IMR-90 (cell line): ENCODE measurements at regions not wholly inside any gene's neighbourhood (a gene's known extent, or its start where the extent isn't known, plus 50 kb on each side); places are given as distances from the start of the nearest gene placed in this dataset.

Experiments used
- ATAC-seq: fragments of 200-7000 bp; cut with Tn5 transposase; 2 replicates; pipeline ENCODE4 v1.9.1; 2020; ENCODE audit warnings: low read depth, mild to moderate bottlenecking, moderate library complexity
- BruUV-seq: library from RNA; stranded (reverse); fragments of 400-500 nt; replicated peaks from 2 replicates; lab custom pipeline; 2021; lab: Mats Ljungman, UMichigan
- CTCF ChIA-PET: fragments of 300-600 bp; formaldehyde crosslinking; extraction: SDS; loops from one replicate; lab custom pipeline; 2021; ENCODE audit warnings: antibody characterized with exemption; lab: Yijun Ruan, JAX
- POLR2A ChIA-PET: fragments of 300-600 bp; sonication (Branson Sonifier 250); formaldehyde crosslinking; loops from one replicate; lab custom pipeline; 2022; ENCODE audit warnings: antibody characterized with exemption; ENCODE audit not compliant: unreplicated experiment; lab: Charles Lee
- DNase-seq: peaks from one replicate; pipeline ENCODE4 v3.0.0; 2013
- H2AFZ ChIP-seq: replicated peaks from 2 replicates; pipeline ENCODE3; 2013; ENCODE audit warnings: low read length, mild to moderate bottlenecking; ENCODE audit not compliant: poor library complexity
- H2AK5ac ChIP-seq: 2 replicates; pipeline ENCODE4 v1.6.1; 2013; ENCODE audit warnings: low read depth, low read length, inconsistent platforms
- H2AK9ac ChIP-seq: replicated peaks from 2 replicates; pipeline ENCODE3; 2013; ENCODE audit warnings: mild to moderate bottlenecking, low read depth, low read length, moderate library complexity; ENCODE audit not compliant: poor library complexity
- H2BK120ac ChIP-seq: 2 replicates; pipeline ENCODE4 v1.6.1; 2013; ENCODE audit warnings: low read depth, low read length, inconsistent platforms
- H2BK15ac ChIP-seq: 3 replicates; pipeline ENCODE4 v1.6.1; 2013; ENCODE audit warnings: low read depth, low read length, inconsistent platforms
- H2BK20ac ChIP-seq: 2 replicates; pipeline ENCODE4 v1.6.1; 2013; ENCODE audit warnings: low read depth, mild to moderate bottlenecking, inconsistent platforms, low read length, moderate library complexity
- H2BK5ac ChIP-seq: 2 replicates; pipeline ENCODE4 v1.6.1; 2013; ENCODE audit warnings: mild to moderate bottlenecking, low read depth, low read length, inconsistent platforms; ENCODE audit not compliant: poor library complexity, severe bottlenecking
- H3K14ac ChIP-seq: replicated peaks from 2 replicates; pipeline ENCODE4 v1.6.1; 2013; ENCODE audit warnings: low read depth, low read length, inconsistent platforms
- H3K18ac ChIP-seq: 2 replicates; pipeline ENCODE4 v1.6.1; 2013; ENCODE audit warnings: low read depth, low read length, control low read depth
- H3K23ac ChIP-seq: 2 replicates; pipeline ENCODE4 v1.6.1; 2013; ENCODE audit warnings: low read depth, low read length, inconsistent platforms
- H3K27ac ChIP-seq: 2 replicates; pipeline ENCODE4 v1.5.1; 2013; ENCODE audit warnings: mild to moderate bottlenecking, control low read depth, low read length; ENCODE audit not compliant: insufficient read depth
- H3K27me3 ChIP-seq: 2 replicates; pipeline ENCODE4 v1.6.1; 2013; ENCODE audit warnings: low read length; ENCODE audit not compliant: control insufficient read depth, insufficient read depth
- H3K36me3 ChIP-seq: 2 replicates; pipeline ENCODE4 v1.6.1; 2013; ENCODE audit warnings: low read length, mixed read lengths; ENCODE audit not compliant: control insufficient read depth, insufficient read depth
- H3K4ac ChIP-seq: 2 replicates; pipeline ENCODE4 v1.6.1; 2013; ENCODE audit warnings: low read depth, low read length, inconsistent platforms
- H3K4me1 ChIP-seq: 2 replicates; pipeline ENCODE4 v1.6.1; 2013; ENCODE audit warnings: low read length, mixed read lengths; ENCODE audit not compliant: control insufficient read depth, insufficient read depth
- H3K4me2 ChIP-seq: 2 replicates; pipeline ENCODE4 v1.6.1; 2013; ENCODE audit warnings: low read depth, mild to moderate bottlenecking, control low read depth, low read length, moderate library complexity
- H3K4me3 ChIP-seq: 2 replicates; pipeline ENCODE4 v1.5.1; 2013; ENCODE audit warnings: low read depth, mild to moderate bottlenecking, control low read depth, low read length, moderate library complexity; ENCODE audit not compliant: insufficient read depth
- H3K56ac ChIP-seq: 2 replicates; pipeline ENCODE4 v1.6.1; 2013; ENCODE audit warnings: low read length, inconsistent platforms; ENCODE audit not compliant: insufficient read depth; ENCODE audit errors: extremely low read depth
- H3K79me1 ChIP-seq, 2 experiments: 2 replicates each; pipeline ENCODE4 v1.6.1; 2013; ENCODE audit warnings: low read length in 2 of 2, inconsistent platforms in 1 of 2, low read depth in 1 of 2
- H3K9ac ChIP-seq: 2 replicates; pipeline ENCODE4 v1.6.1; 2013; ENCODE audit warnings: low read depth, low read length, control low read depth
- H3K9me1 ChIP-seq: 2 replicates; pipeline ENCODE4 v1.6.1; 2013; ENCODE audit warnings: low read length, inconsistent platforms; ENCODE audit not compliant: insufficient read depth
- H3K9me3 ChIP-seq: 2 replicates; pipeline ENCODE4 v1.6.1; 2013; ENCODE audit warnings: low read length; ENCODE audit not compliant: control insufficient read depth, insufficient read depth
- H4K20me1 ChIP-seq: 2 replicates; pipeline ENCODE4 v1.6.1; 2013; ENCODE audit warnings: low read length, inconsistent platforms; ENCODE audit not compliant: insufficient read depth
- H4K5ac ChIP-seq: 2 replicates; pipeline ENCODE4 v1.6.1; 2013; ENCODE audit warnings: mild to moderate bottlenecking, low read depth, low read length, control low read depth
- H4K8ac ChIP-seq, 2 experiments: 2 replicates each; pipeline ENCODE4 v1.6.1; 2013; ENCODE audit warnings: low read depth in 2 of 2, low read length in 2 of 2, control low read depth in 1 of 2, inconsistent platforms in 1 of 2
- H4K91ac ChIP-seq: 2 replicates; pipeline ENCODE4 v1.6.1; 2013; ENCODE audit warnings: low read depth, low read length, inconsistent platforms; ENCODE audit not compliant: insufficient read depth
- BHLHE40 ChIP-seq: fragments of 150-350 bp; IDR thresholded peaks from 2 replicates; pipeline ENCODE4 v1.6.1; 2016; ENCODE audit warnings: mild to moderate bottlenecking, low read depth, low read length
- CEBPB ChIP-seq: IDR thresholded peaks from 2 replicates; pipeline ENCODE4 v1.6.1; 2012; ENCODE audit warnings: low read depth, low read length, improper control_type of control experiment
- CHD1 ChIP-seq: IDR thresholded peaks from 2 replicates; pipeline ENCODE4 v1.6.1; 2012; ENCODE audit warnings: low read depth, low read length, improper control_type of control experiment
- FOS ChIP-seq: fragments of 150-350 bp; IDR thresholded peaks from 2 replicates; pipeline ENCODE4 v1.6.1; 2016; ENCODE audit warnings: low read depth, low read length
- MAFK ChIP-seq: IDR thresholded peaks from 2 replicates; pipeline ENCODE4 v1.6.1; 2012; ENCODE audit warnings: low read depth, low read length, improper control_type of control experiment
- MAZ ChIP-seq: IDR thresholded peaks from 2 replicates; pipeline ENCODE4 v1.6.1; 2012; ENCODE audit warnings: low read depth, mild to moderate bottlenecking, low read length, improper control_type of control experiment, moderate library complexity, borderline replicate concordance
- MXI1 ChIP-seq: IDR thresholded peaks from 2 replicates; pipeline ENCODE4 v1.6.1; 2012; ENCODE audit warnings: low read depth, mild to moderate bottlenecking, low read length, moderate library complexity, borderline replicate concordance
- NFE2L2 ChIP-seq: fragments of 150-350 bp; IDR thresholded peaks from 2 replicates; pipeline ENCODE4 v1.6.1; 2016; ENCODE audit warnings: low read depth, mild to moderate bottlenecking, low read length
- POLR2A ChIP-seq: IDR thresholded peaks from 2 replicates; pipeline ENCODE4 v1.6.1; 2012; ENCODE audit warnings: mild to moderate bottlenecking, low read depth, low read length
- RAD21 ChIP-seq: IDR thresholded peaks from 2 replicates; pipeline ENCODE4 v1.6.1; 2012; ENCODE audit warnings: low read length, improper control_type of control experiment
- RCOR1 ChIP-seq: IDR thresholded peaks from 2 replicates; pipeline ENCODE4 v1.6.1; 2012; ENCODE audit warnings: mild to moderate bottlenecking, low read length, improper control_type of control experiment; ENCODE audit not compliant: insufficient replicate concordance
- RFX5 ChIP-seq: IDR thresholded peaks from 2 replicates; pipeline ENCODE4 v1.8.0; 2012; ENCODE audit warnings: low read depth, mild to moderate bottlenecking, low read length, moderate library complexity
- SMC3 ChIP-seq: fragments of 150-350 bp; IDR thresholded peaks from 2 replicates; pipeline ENCODE4 v1.6.1; 2016; ENCODE audit warnings: low read depth, mild to moderate bottlenecking, antibody characterized with exemption, low read length, moderate library complexity
- USF2 ChIP-seq: fragments of 150-350 bp; IDR thresholded peaks from 2 replicates; pipeline ENCODE4 v1.6.1; 2017; ENCODE audit warnings: mild to moderate bottlenecking, antibody characterized with exemption, low read length, low read depth
- WGBS, 2 experiments: methylation state at CpG; one replicate each; pipeline versions ENCODE4 v1.1.5 to v1.1.7; 2013; ENCODE audit warnings: missing lambda C conversion rate in 2 of 2; ENCODE audit not compliant: insufficient read length in 1 of 2; ENCODE audit errors: extremely low coverage in 2 of 2; 5-methylcytosine and 5-hydroxymethylcytosine counted together
- dilution Hi-C: fragments of 300-500 bp; cut with HindIII; formaldehyde crosslinking; loops from one replicate; pipeline ENCODE4 v1.14.3; 2018; ENCODE audit warnings: low sequenced_read_pairs; ENCODE audit not compliant: unreplicated experiment
- in situ Hi-C: fragments of 300-500 bp; cut with MboI; formaldehyde crosslinking; loops from 3 replicates; pipeline ENCODE4 v1.14.3; 2019; ENCODE audit warnings: low sequenced_read_pairs, inconsistent platforms, mixed read lengths
- intact Hi-C: fragments of 100-400 bp; cut with micrococcal nuclease; formaldehyde crosslinking; loops from 2 replicates; pipeline ENCODE4 v1.10.0; 2022
- TF ChIP-seq, protein P1 (sequence below): conservative IDR thresholded peaks from 2 replicates; pipeline ENCODE4 v1.5.1; 2012; ENCODE audit warnings: mild to moderate bottlenecking, low read depth, low read length, improper control_type of control experiment
- TF ChIP-seq, protein P2 (sequence below): fragments of 150-350 bp; IDR thresholded peaks from 2 replicates; pipeline ENCODE4 v1.6.1; 2016; ENCODE audit warnings: low read depth, mild to moderate bottlenecking, low read length, moderate library complexity, borderline replicate concordance

- no peak overlapping the region for H2BK5ac ChIP-seq
- H3K4ac ChIP-seq = no peak overlapping the region
- no peak overlapping the region for H3K27ac ChIP-seq
- no peak overlapping the region for H3K4me3 ChIP-seq
- no peak overlapping the region for H2BK20ac ChIP-seq
- H2AK5ac ChIP-seq = no peak overlapping the region
- in situ Hi-C loops (no loop called here), intact Hi-C loops (no loop called here), dilution Hi-C loops (no loop called here)
- no peak overlapping the region for H3K18ac ChIP-seq
- no peak overlapping the region for H3K9ac ChIP-seq
- H4K91ac ChIP-seq = no peak overlapping the region
- no peak overlapping the region for H4K8ac ChIP-seq
- H3K14ac ChIP-seq = no peak overlapping the region
- ChIA-PET CTCF (no interaction called here), POLR2A (no interaction called here)
- DNase-seq (no peak), ATAC-seq (no peak)
- H4K20me1 ChIP-seq = no peaks in the 10 kb centered on the region
- no peak overlapping the region for H4K5ac ChIP-seq
- H3K27me3 ChIP-seq = no peaks in the 10 kb centered on the region
- no peaks in the 10 kb centered on the region for H3K9me1 ChIP-seq
- H3K36me3 ChIP-seq = no peaks in the 10 kb centered on the region
- H2BK120ac ChIP-seq = no peak overlapping the region
- no CpG with 5 or more reads among the region's 1 CpG for WGBS, 2 experiments
- no peak overlapping the region for H3K23ac ChIP-seq
- no peak overlapping the region for H2AK9ac ChIP-seq
- no peaks in the 10 kb centered on the region for H3K79me1 ChIP-seq
- no peak overlapping the region for H2AFZ ChIP-seq
- TF ChIP-seq CEBPB (no peak), MAFK (no peak), CHD1 (no peak), POLR2A (no peak), SMC3 (no peak), MAZ (no peak), FOS (no peak), NFE2L2 (no peak), MXI1 (no peak), USF2 (no peak), RAD21 (no peak), RFX5 (no peak), BHLHE40 (no peak), RCOR1 (no peak)
- TF ChIP-seq, protein P1, sequence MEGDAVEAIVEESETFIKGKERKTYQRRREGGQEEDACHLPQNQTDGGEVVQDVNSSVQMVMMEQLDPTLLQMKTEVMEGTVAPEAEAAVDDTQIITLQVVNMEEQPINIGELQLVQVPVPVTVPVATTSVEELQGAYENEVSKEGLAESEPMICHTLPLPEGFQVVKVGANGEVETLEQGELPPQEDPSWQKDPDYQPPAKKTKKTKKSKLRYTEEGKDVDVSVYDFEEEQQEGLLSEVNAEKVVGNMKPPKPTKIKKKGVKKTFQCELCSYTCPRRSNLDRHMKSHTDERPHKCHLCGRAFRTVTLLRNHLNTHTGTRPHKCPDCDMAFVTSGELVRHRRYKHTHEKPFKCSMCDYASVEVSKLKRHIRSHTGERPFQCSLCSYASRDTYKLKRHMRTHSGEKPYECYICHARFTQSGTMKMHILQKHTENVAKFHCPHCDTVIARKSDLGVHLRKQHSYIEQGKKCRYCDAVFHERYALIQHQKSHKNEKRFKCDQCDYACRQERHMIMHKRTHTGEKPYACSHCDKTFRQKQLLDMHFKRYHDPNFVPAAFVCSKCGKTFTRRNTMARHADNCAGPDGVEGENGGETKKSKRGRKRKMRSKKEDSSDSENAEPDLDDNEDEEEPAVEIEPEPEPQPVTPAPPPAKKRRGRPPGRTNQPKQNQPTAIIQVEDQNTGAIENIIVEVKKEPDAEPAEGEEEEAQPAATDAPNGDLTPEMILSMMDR = no peak
- TF ChIP-seq, protein P2, sequence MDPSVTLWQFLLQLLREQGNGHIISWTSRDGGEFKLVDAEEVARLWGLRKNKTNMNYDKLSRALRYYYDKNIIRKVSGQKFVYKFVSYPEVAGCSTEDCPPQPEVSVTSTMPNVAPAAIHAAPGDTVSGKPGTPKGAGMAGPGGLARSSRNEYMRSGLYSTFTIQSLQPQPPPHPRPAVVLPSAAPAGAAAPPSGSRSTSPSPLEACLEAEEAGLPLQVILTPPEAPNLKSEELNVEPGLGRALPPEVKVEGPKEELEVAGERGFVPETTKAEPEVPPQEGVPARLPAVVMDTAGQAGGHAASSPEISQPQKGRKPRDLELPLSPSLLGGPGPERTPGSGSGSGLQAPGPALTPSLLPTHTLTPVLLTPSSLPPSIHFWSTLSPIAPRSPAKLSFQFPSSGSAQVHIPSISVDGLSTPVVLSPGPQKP = no peak
- no TSS peak for BruUV-seq
- no peak overlapping the region for H3K4me2 ChIP-seq
- no peak overlapping the region for H2BK15ac ChIP-seq
- H3K56ac ChIP-seq = no peak overlapping the region
- H3K4me1 ChIP-seq = no peaks in the 10 kb centered on the region
- H3K9me3 ChIP-seq = no peaks in the 10 kb centered on the region
Measured at GRCh38 chr13:57996717-57997116, 365.2 kb downstream of the PCDH17 start.
